OCI-LY1 (cell line): ENCODE measurements at regions not wholly inside any gene's neighbourhood (a gene's known extent, or its start where the extent isn't known, plus 50 kb on each side); places are given as distances from the start of the nearest gene placed in this dataset.

Source experiments
- EZH2 ChIP-seq: fragments of 200-600 bp; sonication (generic), shearing (Covaris generic); IDR thresholded peaks from 2 replicates; pipeline ENCODE4 v1.8.0; 2017; ENCODE audit warnings: borderline replicate concordance, mixed run types, mild to moderate bottlenecking, antibody characterized with exemption, low read length, moderate library complexity, mixed read lengths
- TF ChIP-seq, protein P1 (sequence below): fragments of 200-600 bp; sonication (generic), shearing (Covaris generic); IDR thresholded peaks from 2 replicates; pipeline ENCODE4 v1.5.1; 2017; ENCODE audit warnings: mild to moderate bottlenecking, antibody characterized with exemption, low read length, moderate library complexity, mixed read lengths

DNA sequence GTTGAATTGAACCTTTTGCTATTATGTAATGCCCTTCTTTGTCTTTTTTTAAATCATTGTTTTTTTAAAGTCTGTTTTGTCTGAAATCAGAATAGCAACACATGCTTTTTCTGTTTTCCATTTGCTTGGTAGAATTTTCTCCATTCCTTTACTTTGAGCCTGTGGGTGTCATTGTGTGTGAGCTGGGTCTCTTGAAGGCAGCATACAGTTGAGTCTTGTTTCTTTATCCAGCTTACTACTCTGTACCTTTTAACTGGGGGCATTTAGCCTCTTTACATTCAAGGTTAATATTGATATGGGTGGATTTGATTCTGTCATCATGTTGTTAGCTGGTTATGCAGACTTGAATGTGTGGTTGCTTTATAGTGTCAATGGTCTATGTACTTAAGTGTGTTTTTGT lies 292.0 kb downstream of the MAP2K4 start:
- TF ChIP-seq EZH2: no peak
- TF ChIP-seq, protein P1, sequence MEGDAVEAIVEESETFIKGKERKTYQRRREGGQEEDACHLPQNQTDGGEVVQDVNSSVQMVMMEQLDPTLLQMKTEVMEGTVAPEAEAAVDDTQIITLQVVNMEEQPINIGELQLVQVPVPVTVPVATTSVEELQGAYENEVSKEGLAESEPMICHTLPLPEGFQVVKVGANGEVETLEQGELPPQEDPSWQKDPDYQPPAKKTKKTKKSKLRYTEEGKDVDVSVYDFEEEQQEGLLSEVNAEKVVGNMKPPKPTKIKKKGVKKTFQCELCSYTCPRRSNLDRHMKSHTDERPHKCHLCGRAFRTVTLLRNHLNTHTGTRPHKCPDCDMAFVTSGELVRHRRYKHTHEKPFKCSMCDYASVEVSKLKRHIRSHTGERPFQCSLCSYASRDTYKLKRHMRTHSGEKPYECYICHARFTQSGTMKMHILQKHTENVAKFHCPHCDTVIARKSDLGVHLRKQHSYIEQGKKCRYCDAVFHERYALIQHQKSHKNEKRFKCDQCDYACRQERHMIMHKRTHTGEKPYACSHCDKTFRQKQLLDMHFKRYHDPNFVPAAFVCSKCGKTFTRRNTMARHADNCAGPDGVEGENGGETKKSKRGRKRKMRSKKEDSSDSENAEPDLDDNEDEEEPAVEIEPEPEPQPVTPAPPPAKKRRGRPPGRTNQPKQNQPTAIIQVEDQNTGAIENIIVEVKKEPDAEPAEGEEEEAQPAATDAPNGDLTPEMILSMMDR: no peak
